Thoracic aorta (tissue), 2 donors: ENCODE measurements at regions not wholly inside any gene's neighbourhood (a gene's known extent, or its start where the extent isn't known, plus 50 kb on each side); places are given as distances from the start of the nearest gene placed in this dataset.

Experiments
- ATAC-seq: fragments of 150-250 bp; one replicate; pipeline ENCODE4 v1.8.0; 2017; ENCODE audit warnings: low read depth; ENCODE audit not compliant: insufficient number of reproducible peaks, low FRiP score
- DNase-seq: peaks from one replicate; pipeline ENCODE4 v3.0.0-alpha.2; 2020; ENCODE audit warnings: low spot score
- H3K27ac ChIP-seq, 2 donors: fragments of 200-600 bp; sonication (generic); 1 replicate in 1 of 2; 2 replicates in 1 of 2; pipeline ENCODE4 v1.5.1; 2016; ENCODE audit warnings: mild to moderate bottlenecking in 2 of 2, moderate library complexity in 2 of 2
- H3K27me3 ChIP-seq: fragments of 200-600 bp; sonication (generic); replicated peaks from 2 replicates; pipeline ENCODE4 v1.6.0; 2016; ENCODE audit warnings: mild to moderate bottlenecking; ENCODE audit not compliant: insufficient read depth
- H3K36me3 ChIP-seq: fragments of 200-600 bp; sonication (generic); one replicate; pipeline ENCODE4 v1.5.1; 2016
- H3K4me1 ChIP-seq, 2 donors: fragments of 200-600 bp; sonication (generic); 1 replicate in 1 of 2; 2 replicates in 1 of 2; pipeline versions ENCODE4 v1.5.1 to v1.6.0; 2016; ENCODE audit warnings: low read depth in 2 of 2, mild to moderate bottlenecking in 1 of 2; ENCODE audit not compliant: control insufficient read depth in 1 of 2
- H3K4me3 ChIP-seq: fragments of 200-600 bp; sonication (generic); 2 replicates; pipeline ENCODE4 v1.5.1; 2016; ENCODE audit warnings: mild to moderate bottlenecking
- H3K9me3 ChIP-seq: fragments of 200-600 bp; sonication (generic); 2 replicates; pipeline ENCODE4 v1.5.1; 2016
- CTCF ChIP-seq: fragments of 200-600 bp; sonication (generic); IDR thresholded peaks from one replicate; pipeline ENCODE4 v1.5.1; 2019; ENCODE audit warnings: antibody characterized with exemption

GRCh38 chr10:3396116-3396515 lies 223.5 kb upstream of the PITRM1 start:
- H3K9me3 ChIP-seq, result no peaks in the 10 kb centered on the region
- H3K4me3 ChIP-seq, result no peak overlapping the region
- H3K27ac ChIP-seq, result no peak overlapping the region
- DNase-seq (no peak), ATAC-seq (no peak)
- TF ChIP-seq CTCF, result no peak
- H3K27me3 ChIP-seq, result no peaks in the 10 kb centered on the region
- H3K4me1 ChIP-seq, result peaks cover 0 to 30% of the 10 kb centered on the region in 2 donors
- H3K36me3 ChIP-seq, result no peaks in the 10 kb centered on the region

- Histone ChIP-seq H3K4me3 (no peak overlapping the region), H3K27me3 (no peaks in the 10 kb centered on the region), H3K9me3 (no peaks in the 10 kb centered on the region), H3K27ac (no peak overlapping the region), H3K36me3 (no peaks in the 10 kb centered on the region), H3K4me1 (peaks cover 0 to 29% of the 10 kb centered on the region in 2 donors)
- ATAC-seq (no peak), DNase-seq (no peak)
- no peak for TF ChIP-seq CTCF
Measured at GRCh38 chr10:3395458-3395861, 222.9 kb upstream of the PITRM1 start.

- Histone ChIP-seq H3K9me3 (no peaks in the 10 kb centered on the region), H3K27ac (no peak overlapping the region), H3K4me3 (no peak overlapping the region), H3K4me1 (peaks cover 0 to 25% of the 10 kb centered on the region in 2 donors), H3K27me3 (no peaks in the 10 kb centered on the region), H3K36me3 (no peaks in the 10 kb centered on the region)
- ATAC-seq (no peak), DNase-seq (no peak)
- TF ChIP-seq CTCF, result no peak
Measured at GRCh38 chr10:3395041-3395440, 222.5 kb upstream of the PITRM1 start.

- Histone ChIP-seq H3K4me3 (no peak overlapping the region), H3K27me3 (no peaks in the 10 kb centered on the region), H3K27ac (no peak overlapping the region), H3K36me3 (no peaks in the 10 kb centered on the region), H3K4me1 (peaks cover 0 to 20% of the 10 kb centered on the region in 2 donors), H3K9me3 (no peaks in the 10 kb centered on the region)
- ATAC-seq (no peak), DNase-seq (no peak)
- no peak for TF ChIP-seq CTCF
Measured at GRCh38 chr10:3393958-3394357, 221.4 kb upstream of the PITRM1 start.

GRCh38 chr10:3391657-3392056 lies 219.1 kb upstream of the PITRM1 start:
- DNase-seq, result no peak

More at GRCh38 chr10:3391657-3392056, 219.1 kb upstream of the PITRM1 start:
- no peaks in the 10 kb centered on the region for H3K9me3 ChIP-seq
- no peak overlapping the region for H3K27ac ChIP-seq
- no peak for ATAC-seq
- peaks cover 0 to 15% of the 10 kb centered on the region in 2 donors for H3K4me1 ChIP-seq
- no peaks in the 10 kb centered on the region for H3K36me3 ChIP-seq
- H3K4me3 ChIP-seq, result no peak overlapping the region
- no peaks in the 10 kb centered on the region for H3K27me3 ChIP-seq
- no peak for TF ChIP-seq CTCF
